ENCODE measurements at regions not wholly inside any gene's neighbourhood (a gene's known extent, or its start where the extent isn't known, plus 50 kb on each side); places are given as distances from the start of the nearest gene placed in this dataset.

- H3K27ac ChIP-seq (ENCODE audit: insufficient read depth, low read length): no peak overlapping the region
- H3K4me3 ChIP-seq (ENCODE audit: insufficient read depth, low read depth, low read length): no peak overlapping the region
- ChIA-PET CTCF (no interaction called here), POLR2A (ENCODE audit: unreplicated experiment) (no interaction called here)
- H2AK9ac ChIP-seq (replicated peaks; ENCODE audit: low read depth, low read length, poor library complexity): no peak overlapping the region
- no peak overlapping the region for H3K14ac ChIP-seq (replicated peaks; ENCODE audit: low read depth, low read length)
- no CpG with 5 or more reads among the region's 1 CpG for WGBS, 2 experiments (ENCODE audit: extremely low coverage in 2 of 2, insufficient read length in 1 of 2)
- in situ Hi-C loops (cut with MboI; ENCODE audit: low sequenced_read_pairs): loop anchor here (25.0 kb wide), 2 partner anchors 863 to 1013 kb away; no protein-coding TSS in a partner anchor
- no peaks in the 10 kb centered on the region for H3K9me3 ChIP-seq (ENCODE audit: control insufficient read depth, insufficient read depth, low read length)
- H4K8ac ChIP-seq (ENCODE audit: low read depth in 2 of 2, low read length in 2 of 2): no peak overlapping the region
- DNase-seq (no peak), ATAC-seq (ENCODE audit: low read depth) (no peak)
- no peak overlapping the region for H3K4ac ChIP-seq (ENCODE audit: low read depth, low read length)
- H3K9me1 ChIP-seq (ENCODE audit: insufficient read depth, low read length): 0 out of 2 replicates have a peak, but pooled peaks cover 3% of the 10 kb centered on the region
- no peak overlapping the region for H3K23ac ChIP-seq (ENCODE audit: low read depth, low read length)
- dilution Hi-C loops (cut with HindIII; ENCODE audit: low sequenced_read_pairs, unreplicated experiment): no loop called here
- no TSS peak for BruUV-seq (replicated peaks)
- no peaks in the 10 kb centered on the region for H3K79me1 ChIP-seq (ENCODE audit: low read depth in 1 of 2, low read length in 2 of 2)
- H4K5ac ChIP-seq (ENCODE audit: low read depth, low read length): no peak overlapping the region
- no peaks in the 10 kb centered on the region for H3K27me3 ChIP-seq (ENCODE audit: control insufficient read depth, insufficient read depth, low read length)
- H2AK5ac ChIP-seq (ENCODE audit: low read depth, low read length): no peak overlapping the region
- no peak overlapping the region for H3K56ac ChIP-seq (ENCODE audit: extremely low read depth, insufficient read depth, low read length)
- H3K9ac ChIP-seq (ENCODE audit: low read depth, low read length): no peak overlapping the region
- H3K4me2 ChIP-seq (ENCODE audit: low read depth, low read length): no peak overlapping the region
- TF ChIP-seq MXI1 (IDR thresholded peaks at IDR 0.05; ENCODE audit: borderline replicate concordance, low read depth, low read length) (no peak), MAFK (IDR thresholded peaks at IDR 0.05; ENCODE audit: low read depth, low read length) (no peak), RAD21 (IDR thresholded peaks at IDR 0.05; ENCODE audit: low read length) (no peak), CEBPB (IDR thresholded peaks at IDR 0.05; ENCODE audit: low read depth, low read length) (no peak), BHLHE40 (IDR thresholded peaks at IDR 0.05; ENCODE audit: low read depth, low read length) (no peak), SMC3 (IDR thresholded peaks at IDR 0.05; ENCODE audit: low read depth, low read length) (no peak), MAZ (IDR thresholded peaks at IDR 0.05; ENCODE audit: borderline replicate concordance, low read depth, low read length) (no peak), RCOR1 (IDR thresholded peaks at IDR 0.05; ENCODE audit: insufficient replicate concordance, low read length) (no peak), FOS (IDR thresholded peaks at IDR 0.05; ENCODE audit: low read depth, low read length) (no peak)
- TF ChIP-seq, protein P1, sequence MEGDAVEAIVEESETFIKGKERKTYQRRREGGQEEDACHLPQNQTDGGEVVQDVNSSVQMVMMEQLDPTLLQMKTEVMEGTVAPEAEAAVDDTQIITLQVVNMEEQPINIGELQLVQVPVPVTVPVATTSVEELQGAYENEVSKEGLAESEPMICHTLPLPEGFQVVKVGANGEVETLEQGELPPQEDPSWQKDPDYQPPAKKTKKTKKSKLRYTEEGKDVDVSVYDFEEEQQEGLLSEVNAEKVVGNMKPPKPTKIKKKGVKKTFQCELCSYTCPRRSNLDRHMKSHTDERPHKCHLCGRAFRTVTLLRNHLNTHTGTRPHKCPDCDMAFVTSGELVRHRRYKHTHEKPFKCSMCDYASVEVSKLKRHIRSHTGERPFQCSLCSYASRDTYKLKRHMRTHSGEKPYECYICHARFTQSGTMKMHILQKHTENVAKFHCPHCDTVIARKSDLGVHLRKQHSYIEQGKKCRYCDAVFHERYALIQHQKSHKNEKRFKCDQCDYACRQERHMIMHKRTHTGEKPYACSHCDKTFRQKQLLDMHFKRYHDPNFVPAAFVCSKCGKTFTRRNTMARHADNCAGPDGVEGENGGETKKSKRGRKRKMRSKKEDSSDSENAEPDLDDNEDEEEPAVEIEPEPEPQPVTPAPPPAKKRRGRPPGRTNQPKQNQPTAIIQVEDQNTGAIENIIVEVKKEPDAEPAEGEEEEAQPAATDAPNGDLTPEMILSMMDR (conservative IDR thresholded peaks at IDR 0.05; ENCODE audit: low read depth, low read length): no peak
- TF ChIP-seq, protein P2, sequence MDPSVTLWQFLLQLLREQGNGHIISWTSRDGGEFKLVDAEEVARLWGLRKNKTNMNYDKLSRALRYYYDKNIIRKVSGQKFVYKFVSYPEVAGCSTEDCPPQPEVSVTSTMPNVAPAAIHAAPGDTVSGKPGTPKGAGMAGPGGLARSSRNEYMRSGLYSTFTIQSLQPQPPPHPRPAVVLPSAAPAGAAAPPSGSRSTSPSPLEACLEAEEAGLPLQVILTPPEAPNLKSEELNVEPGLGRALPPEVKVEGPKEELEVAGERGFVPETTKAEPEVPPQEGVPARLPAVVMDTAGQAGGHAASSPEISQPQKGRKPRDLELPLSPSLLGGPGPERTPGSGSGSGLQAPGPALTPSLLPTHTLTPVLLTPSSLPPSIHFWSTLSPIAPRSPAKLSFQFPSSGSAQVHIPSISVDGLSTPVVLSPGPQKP (IDR thresholded peaks at IDR 0.05; ENCODE audit: borderline replicate concordance, low read depth, low read length): no peak
- no peak overlapping the region for H2BK120ac ChIP-seq (ENCODE audit: low read depth, low read length)
- H4K91ac ChIP-seq (ENCODE audit: insufficient read depth, low read depth, low read length): no peak overlapping the region
- no peaks in the 10 kb centered on the region for H4K20me1 ChIP-seq (ENCODE audit: insufficient read depth, low read length)
- H3K4me1 ChIP-seq (ENCODE audit: control insufficient read depth, insufficient read depth, low read length): no peaks in the 10 kb centered on the region
- H2AFZ ChIP-seq (replicated peaks; ENCODE audit: low read length, poor library complexity): no peak overlapping the region
- no peak overlapping the region for H2BK5ac ChIP-seq (ENCODE audit: low read depth, low read length, poor library complexity, severe bottlenecking)
- intact Hi-C loops (cut with micrococcal nuclease): no loop called here
- H2BK15ac ChIP-seq (ENCODE audit: low read depth, low read length): no peak overlapping the region
- H2BK20ac ChIP-seq (ENCODE audit: low read depth, low read length): no peak overlapping the region
- H3K18ac ChIP-seq (ENCODE audit: low read depth, low read length): no peak overlapping the region
- H3K36me3 ChIP-seq (ENCODE audit: control insufficient read depth, insufficient read depth, low read length): no peaks in the 10 kb centered on the region
Observed at GRCh38 chr6:56299916-56300315, 52.5 kb upstream of the COL21A1 start.

Measured in IMR-90 (cell line).